HG02943 (cell line): ENCODE measurements at regions not wholly inside any gene's neighbourhood (a gene's known extent, or its start where the extent isn't known, plus 50 kb on each side); places are given as distances from the start of the nearest gene placed in this dataset.

Experiments
- ATAC-seq: cut with Tn5 transposase; IDR thresholded peaks from one replicate; pipeline ENCODE4 v1.9.1; 2021; ENCODE audit warnings: mild to moderate bottlenecking, low read depth, moderate library complexity; ENCODE audit not compliant: unreplicated experiment

- no peak for ATAC-seq
Measured at GRCh38 chr7:81534446-81534845, 235.4 kb downstream of the HGF start.

DNA sequence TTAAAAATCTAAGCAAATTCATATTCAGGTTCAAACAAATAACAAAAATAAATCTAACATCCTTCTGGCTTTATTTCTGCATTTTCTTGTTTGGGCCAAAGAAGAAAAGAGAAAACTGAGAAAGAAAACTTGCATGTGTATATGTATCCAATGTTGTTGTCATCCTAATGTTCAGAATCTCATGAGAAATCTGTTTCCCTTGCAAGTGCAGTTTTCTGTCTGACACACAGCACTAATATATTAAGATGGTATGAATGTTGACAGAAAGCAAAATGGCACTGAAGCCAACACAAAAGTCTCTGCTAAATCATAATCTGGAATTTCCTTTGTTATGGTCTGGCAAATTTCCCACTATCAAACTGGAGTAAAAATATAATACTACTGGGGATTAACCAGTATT is 235.9 kb downstream of the HGF start:
- no peak for ATAC-seq

GRCh38 chr7:81533426-81533825 is 236.4 kb downstream of the HGF start:
- no peak for ATAC-seq

GRCh38 chr7:81529785-81530184 is 240.1 kb downstream of the HGF start:
- no peak for ATAC-seq

DNA sequence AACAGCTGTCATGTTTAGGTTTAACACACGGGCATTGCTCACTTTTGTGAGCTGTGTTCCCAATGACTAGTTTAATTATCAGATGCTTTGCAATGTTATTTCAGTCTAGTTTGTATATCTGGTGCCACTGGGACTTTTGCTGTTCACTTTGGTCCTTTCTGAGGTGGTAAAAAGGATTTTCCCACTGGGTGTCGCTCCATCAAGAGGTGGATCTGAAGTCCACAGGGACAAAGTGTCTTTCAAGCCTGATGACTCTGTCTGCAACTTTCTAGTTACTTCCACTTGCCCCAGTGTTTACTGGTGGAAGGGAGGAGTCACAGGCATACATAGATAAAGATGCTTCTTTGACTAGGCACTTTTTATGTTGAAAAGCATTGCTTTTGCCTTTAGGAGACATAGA is 242.2 kb downstream of the HGF start:
- no peak for ATAC-seq

DNA sequence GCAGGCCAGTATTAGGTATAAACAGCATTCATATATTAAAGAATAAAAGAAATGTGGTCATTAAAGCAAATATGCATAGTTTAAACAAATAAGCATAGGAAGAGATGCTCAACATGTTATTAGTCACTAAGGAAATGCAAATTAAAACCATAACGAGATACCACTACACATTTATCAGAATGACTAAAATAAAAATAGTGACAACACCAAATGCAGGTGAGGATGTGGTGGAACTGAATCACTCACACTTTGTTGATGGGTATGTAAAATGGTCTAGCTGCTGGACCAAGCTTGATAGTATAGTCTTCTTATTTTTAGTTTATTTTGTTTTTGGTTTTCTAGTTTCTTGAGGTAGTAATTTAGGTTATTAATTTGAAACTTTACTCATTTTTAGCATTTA is 242.9 kb downstream of the HGF start:
- no peak for ATAC-seq

GRCh38 chr7:81525841-81526240 is 244.0 kb downstream of the HGF start:
- no peak for ATAC-seq

- ATAC-seq: no peak
Measured at GRCh38 chr7:81519886-81520285, 250.0 kb downstream of the HGF start.

DNA sequence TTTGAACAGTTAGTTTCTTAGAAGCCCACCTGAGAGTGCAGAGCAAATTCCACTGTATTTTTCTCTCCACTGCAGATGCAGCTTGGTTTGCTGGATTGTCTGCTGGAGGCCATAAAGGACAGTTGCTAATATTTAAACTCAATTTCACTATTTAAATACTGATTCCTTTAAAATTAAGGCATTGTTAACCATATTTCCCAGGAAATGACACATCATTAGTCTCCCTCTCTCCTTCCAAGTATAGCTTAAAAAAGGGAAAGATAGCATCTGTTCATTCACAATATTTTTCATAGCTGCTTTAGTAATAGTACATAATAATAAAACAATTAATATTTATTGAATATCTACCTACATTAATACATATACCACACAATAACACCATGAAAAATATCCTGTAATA is 252.9 kb downstream of the HGF start:
- ATAC-seq: no peak

DNA sequence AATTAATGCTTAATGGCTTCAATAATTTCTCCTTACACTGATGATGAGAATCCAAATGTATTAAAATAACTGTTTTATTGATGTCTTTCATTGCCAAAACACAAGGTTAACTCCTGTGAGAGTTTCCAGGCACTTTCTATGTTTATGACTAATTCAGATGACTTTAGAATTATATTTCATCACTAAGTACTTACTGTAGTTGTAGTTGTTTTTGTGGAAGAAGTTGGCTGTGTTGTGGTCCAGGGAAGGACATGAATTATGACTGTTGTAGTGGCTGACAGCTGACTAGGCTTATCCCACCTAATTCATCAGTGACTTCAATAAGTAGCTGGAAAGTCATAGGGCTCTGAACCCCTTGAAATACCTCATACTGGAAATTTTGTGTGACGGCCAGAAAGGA is 254.8 kb downstream of the HGF start:
- ATAC-seq: no peak

- ATAC-seq: no peak
Measured at GRCh38 chr7:81514546-81514945, 255.3 kb downstream of the HGF start.

DNA sequence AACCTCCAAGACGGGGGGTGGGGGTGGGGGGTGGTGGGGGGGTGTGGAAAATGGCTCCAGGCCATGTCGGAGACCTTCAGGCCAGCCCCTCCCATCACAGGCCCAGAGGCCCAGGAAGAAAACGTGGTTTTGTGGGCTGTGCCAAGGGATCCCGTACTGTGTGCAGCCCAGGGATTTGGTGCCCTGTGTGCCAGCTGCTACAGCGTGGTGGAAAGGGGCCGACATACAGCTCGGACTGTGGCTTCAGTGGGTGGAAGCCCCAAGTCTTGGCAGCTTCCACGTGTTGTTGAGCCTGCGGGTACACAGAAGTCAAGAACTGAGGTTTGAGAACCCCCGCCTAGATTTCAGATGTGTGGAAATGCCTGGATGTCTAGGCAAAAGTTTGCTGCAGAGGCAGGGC is 259.7 kb downstream of the HGF start:
- ATAC-seq: no peak

DNA sequence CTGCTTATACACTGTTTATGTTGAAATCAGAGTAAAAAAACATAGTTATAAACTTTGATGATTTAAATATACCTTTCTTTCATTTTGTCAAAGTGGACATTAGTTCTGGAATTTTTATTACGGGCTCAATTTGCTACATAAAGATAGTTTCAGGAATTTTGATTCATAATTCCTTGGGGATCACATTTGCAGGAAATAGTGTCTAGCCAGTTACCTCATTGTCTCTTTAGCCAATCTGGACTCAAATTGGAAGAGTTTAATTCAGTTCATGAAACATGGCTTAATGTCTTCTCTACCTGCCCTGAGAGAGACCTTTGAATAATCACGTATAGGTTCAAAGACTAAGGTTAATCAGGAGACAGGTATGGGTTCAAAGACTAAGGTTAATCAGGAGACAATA is 262.6 kb downstream of the HGF start:
- no peak for ATAC-seq

DNA sequence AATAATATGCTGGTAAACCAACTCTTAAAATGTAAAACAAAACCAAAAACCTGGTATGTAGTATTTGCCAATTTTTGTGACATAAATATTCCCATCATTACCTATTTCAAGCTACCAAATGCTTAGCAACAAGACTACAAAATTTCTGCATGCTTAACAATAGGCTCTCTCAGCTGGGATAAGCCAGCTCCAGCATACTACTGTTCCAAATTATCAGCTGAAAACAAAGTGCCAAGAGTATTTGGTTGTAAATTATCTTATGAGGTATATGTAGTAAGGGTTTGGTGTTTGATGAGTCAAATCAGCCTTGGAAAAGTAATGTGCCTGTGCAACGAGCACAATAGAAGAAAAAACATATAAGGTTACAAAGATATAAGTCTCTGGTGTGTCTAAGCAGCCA is 263.2 kb downstream of the HGF start:
- no peak for ATAC-seq

- ATAC-seq: no peak
Measured at GRCh38 chr7:81503771-81504170, 266.1 kb downstream of the HGF start.

GRCh38 chr7:81503336-81503735 is 266.5 kb downstream of the HGF start:
- no peak for ATAC-seq

GRCh38 chr7:81501220-81501619 is 268.6 kb downstream of the HGF start:
- ATAC-seq: no peak

DNA sequence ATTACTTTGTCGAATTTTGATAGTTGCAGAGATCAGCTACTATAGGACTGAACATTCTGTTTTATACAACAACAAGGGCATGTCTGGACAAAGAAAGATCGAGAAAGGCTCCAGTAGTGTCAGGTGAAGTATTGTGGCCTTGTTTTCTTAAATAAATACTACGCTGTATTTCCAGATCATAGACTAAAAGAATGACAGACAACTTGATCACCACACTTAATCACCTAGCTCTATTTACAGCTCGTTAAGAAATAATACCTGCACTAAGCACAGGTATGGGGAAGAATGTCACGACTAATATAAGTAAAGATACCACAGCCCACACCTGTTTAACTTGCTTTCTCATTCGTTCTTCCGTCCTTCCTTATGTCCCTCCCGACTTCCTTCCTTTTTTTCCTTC is 269.2 kb downstream of the HGF start:
- ATAC-seq: no peak

DNA sequence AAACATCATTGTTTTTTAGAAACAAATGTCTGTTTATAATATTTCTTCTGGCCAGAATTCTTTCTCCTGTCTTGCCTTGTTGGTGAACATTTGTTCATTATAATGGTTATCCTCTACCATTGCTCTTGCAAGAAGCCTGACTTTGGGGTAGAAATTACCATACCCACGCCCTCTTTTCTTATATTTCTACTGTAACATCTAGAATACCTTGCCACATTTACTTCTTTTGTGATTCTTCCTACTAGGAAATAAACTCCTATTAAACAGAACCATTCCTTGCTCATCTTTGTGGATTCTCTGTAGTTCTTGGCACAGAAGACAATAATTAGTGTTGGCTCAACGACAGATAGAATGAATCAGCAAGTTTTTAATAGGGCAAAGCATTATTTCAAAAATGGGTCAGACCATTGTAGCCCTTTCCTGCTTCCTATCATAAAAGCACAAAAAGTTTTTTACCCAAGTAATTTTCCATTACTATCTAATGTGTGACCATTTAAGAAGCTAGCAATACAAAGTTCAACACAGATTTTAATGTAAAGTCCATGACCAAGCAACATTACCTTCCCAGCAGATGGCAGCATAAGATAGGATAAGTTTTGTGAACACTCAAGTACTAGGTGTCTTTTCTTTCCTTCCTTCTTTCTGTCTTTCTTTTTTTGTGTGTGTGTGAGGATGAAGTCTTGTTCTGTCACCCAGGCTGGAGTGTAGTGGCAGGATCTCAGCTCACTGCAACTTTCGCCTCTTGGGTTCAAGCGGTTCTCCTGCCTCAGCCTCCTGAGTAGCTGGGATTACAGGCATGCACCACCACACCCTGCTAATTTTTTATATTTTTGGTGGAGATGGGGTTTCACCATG is 270.4 kb downstream of the HGF start:
- peak; percentile 61 for ATAC-seq

GRCh38 chr7:81498176-81498575 is 271.7 kb downstream of the HGF start:
- no peak for ATAC-seq

- ATAC-seq: no peak
Measured at GRCh38 chr7:81492910-81493309, 276.9 kb downstream of the HGF start.

GRCh38 chr7:81492240-81492639 is 277.6 kb downstream of the HGF start:
- no peak for ATAC-seq

DNA sequence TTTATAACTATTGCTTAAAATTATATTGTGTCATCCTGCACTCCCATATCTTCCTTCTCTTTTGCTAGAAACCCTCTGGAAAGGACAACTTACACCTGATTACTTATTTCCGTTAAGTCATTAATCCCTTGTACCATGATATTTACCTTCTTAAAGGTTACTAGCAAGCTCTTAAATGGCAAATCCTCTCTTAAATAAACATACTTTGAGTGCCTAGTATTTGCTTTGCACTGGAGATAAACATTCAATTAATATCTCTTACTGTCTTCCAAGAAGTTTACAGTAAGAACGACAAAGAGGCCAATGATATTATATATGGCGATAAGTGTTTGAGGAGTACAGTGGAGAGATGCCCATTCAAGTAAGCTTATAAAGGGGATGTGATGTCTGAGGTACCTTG is 278.3 kb downstream of the HGF start:
- no peak for ATAC-seq
